Osteoblast (primary cell): ENCODE measurements at regions not wholly inside any gene's neighbourhood (a gene's known extent, or its start where the extent isn't known, plus 50 kb on each side); places are given as distances from the start of the nearest gene placed in this dataset.

Experiments used
- DNase-seq: peaks from one replicate; pipeline ENCODE4 v3.0.0; 2011; ENCODE audit warnings: low spot score, mixed read lengths; ENCODE audit not compliant: insufficient read length; ENCODE audit errors: missing footprints
- H2AFZ ChIP-seq: 2 replicates; pipeline ENCODE4 v1.6.0; 2011; ENCODE audit warnings: mild to moderate bottlenecking, low read length
- H3K27ac ChIP-seq: 2 replicates; pipeline ENCODE4 v1.5.1; 2011; ENCODE audit warnings: mild to moderate bottlenecking, low read depth, low read length, moderate library complexity
- H3K27me3 ChIP-seq: 2 replicates; pipeline ENCODE4 v1.6.0; 2012; ENCODE audit warnings: mild to moderate bottlenecking, control low read depth, inconsistent platforms, low read length, moderate library complexity; ENCODE audit not compliant: insufficient read depth
- H3K36me3 ChIP-seq: 2 replicates; pipeline ENCODE4 v1.5.1; 2011; ENCODE audit warnings: mild to moderate bottlenecking, low read length, control low read depth, moderate library complexity; ENCODE audit not compliant: insufficient read depth
- H3K4me1 ChIP-seq: 2 replicates; pipeline ENCODE4 v1.5.1; 2011; ENCODE audit warnings: mild to moderate bottlenecking, low read length, control low read depth, moderate library complexity; ENCODE audit not compliant: insufficient read depth
- H3K4me2 ChIP-seq: 2 replicates; pipeline ENCODE4 v1.6.0; 2011; ENCODE audit warnings: mild to moderate bottlenecking, low read length; ENCODE audit not compliant: insufficient read depth
- H3K4me3 ChIP-seq: fragments of 200-600 bp; sonication (generic); 3 replicates; pipeline ENCODE4 v1.5.1; 2012; ENCODE audit warnings: mild to moderate bottlenecking, low read length, inconsistent platforms; ENCODE audit not compliant: insufficient read depth
- H3K79me2 ChIP-seq: 2 replicates; pipeline ENCODE4 v1.6.0; 2012; ENCODE audit warnings: mild to moderate bottlenecking, low read length, control low read depth, inconsistent platforms; ENCODE audit not compliant: insufficient read depth
- H3K9me3 ChIP-seq: 2 replicates; pipeline ENCODE4 v1.5.1; 2011; ENCODE audit warnings: low read depth, low read length, control low read depth
- H4K20me1 ChIP-seq: 2 replicates; pipeline ENCODE4 v1.6.0; 2012; ENCODE audit warnings: mild to moderate bottlenecking, low read length, control low read depth; ENCODE audit not compliant: insufficient read depth
- CTCF ChIP-seq: IDR thresholded peaks from 2 replicates; pipeline ENCODE4 v1.5.1; 2011; ENCODE audit warnings: mild to moderate bottlenecking, low read depth, low read length, moderate library complexity; ENCODE audit errors: extremely low read depth

DNA sequence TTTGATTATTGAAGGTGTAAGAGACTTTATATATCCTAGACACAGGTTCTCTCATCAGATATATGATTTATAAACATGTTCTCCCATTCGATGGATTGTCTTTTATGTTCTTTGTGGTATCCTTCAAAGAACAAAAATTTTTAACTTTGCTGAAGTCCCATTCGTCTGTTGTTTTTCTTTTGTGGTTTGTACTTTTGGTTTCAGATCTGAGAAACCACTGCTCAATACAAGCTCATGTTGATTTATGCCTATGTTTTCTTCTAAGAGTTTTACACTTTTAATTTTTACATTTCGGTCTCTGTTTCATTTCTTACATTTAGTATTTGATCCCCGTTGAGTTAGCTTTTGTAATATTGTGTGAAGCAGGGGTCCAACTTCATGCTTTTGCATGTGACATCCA is 103.3 kb upstream of the SPRED1 start:
- Histone ChIP-seq H3K4me3 (no peak overlapping the region), H3K36me3 (no peaks in the 10 kb centered on the region), H3K4me2 (no peak overlapping the region), H4K20me1 (no peaks in the 10 kb centered on the region), H3K9me3 (peaks cover 8% of the 10 kb centered on the region), H3K79me2 (no peaks in the 10 kb centered on the region), H2AFZ (no peak overlapping the region), H3K4me1 (peaks cover 16% of the 10 kb centered on the region), H3K27me3 (no peaks in the 10 kb centered on the region), H3K27ac (no peak overlapping the region)
- DNase-seq, result no peak
- TF ChIP-seq CTCF, result no peak

GRCh38 chr15:38150148-38150547 is 102.5 kb upstream of the SPRED1 start:
- no peak for TF ChIP-seq CTCF
- H3K36me3 ChIP-seq, result no peaks in the 10 kb centered on the region
- H4K20me1 ChIP-seq, result no peaks in the 10 kb centered on the region
- peaks cover 8% of the 10 kb centered on the region for H3K9me3 ChIP-seq
- H2AFZ ChIP-seq, result no peak overlapping the region
- H3K4me2 ChIP-seq, result no peak overlapping the region
- peaks cover 13% of the 10 kb centered on the region for H3K4me1 ChIP-seq
- no peak overlapping the region for H3K27ac ChIP-seq
- H3K4me3 ChIP-seq, result no peak overlapping the region
- no peaks in the 10 kb centered on the region for H3K79me2 ChIP-seq
- no peaks in the 10 kb centered on the region for H3K27me3 ChIP-seq
- DNase-seq, result no peak

DNA sequence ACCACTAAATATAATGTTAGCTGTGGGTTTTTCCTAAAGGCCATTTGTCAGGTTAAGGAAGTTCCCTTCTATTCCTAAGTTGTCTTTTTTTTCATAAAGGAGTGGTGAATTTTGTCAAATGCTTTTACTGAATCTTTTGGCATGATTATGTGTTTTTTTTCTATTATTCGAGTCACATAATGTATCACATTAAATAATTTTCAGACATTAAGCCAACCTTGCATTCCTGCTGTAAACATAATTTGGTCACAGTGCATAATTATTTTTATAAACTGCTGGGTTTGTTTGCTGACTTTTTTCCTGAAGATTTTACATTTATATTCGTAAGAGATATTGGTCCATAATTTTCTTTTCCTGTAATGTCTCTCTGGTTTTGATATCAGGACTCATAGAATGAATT is 101.8 kb upstream of the SPRED1 start:
- TF ChIP-seq CTCF, result no peak
- peaks cover 7% of the 10 kb centered on the region for H3K4me1 ChIP-seq
- no peaks in the 10 kb centered on the region for H4K20me1 ChIP-seq
- H3K4me3 ChIP-seq, result no peak overlapping the region
- no peak for DNase-seq
- no peak overlapping the region for H2AFZ ChIP-seq
- H3K4me2 ChIP-seq, result no peak overlapping the region
- peaks cover 8% of the 10 kb centered on the region for H3K9me3 ChIP-seq
- H3K36me3 ChIP-seq, result no peaks in the 10 kb centered on the region
- no peaks in the 10 kb centered on the region for H3K27me3 ChIP-seq
- H3K79me2 ChIP-seq, result no peaks in the 10 kb centered on the region
- no peak overlapping the region for H3K27ac ChIP-seq

- H3K36me3 ChIP-seq, result no peaks in the 10 kb centered on the region
Measured at GRCh38 chr15:38153781-38154180, 98.9 kb upstream of the SPRED1 start.

More at GRCh38 chr15:38153781-38154180, 98.9 kb upstream of the SPRED1 start:
- Histone ChIP-seq H4K20me1 (no peaks in the 10 kb centered on the region), H3K27ac (no peak overlapping the region), H3K4me1 (no peaks in the 10 kb centered on the region), H3K4me3 (no peak overlapping the region), H3K9me3 (peaks cover 8% of the 10 kb centered on the region), H3K79me2 (no peaks in the 10 kb centered on the region), H3K4me2 (no peak overlapping the region), H2AFZ (no peak overlapping the region), H3K27me3 (no peaks in the 10 kb centered on the region)
- DNase-seq, result no peak
- no peak for TF ChIP-seq CTCF
